HG02885 (cell line): ENCODE measurements at regions not wholly inside any gene's neighbourhood (a gene's known extent, or its start where the extent isn't known, plus 50 kb on each side); places are given as distances from the start of the nearest gene placed in this dataset.

Experiments used
- ATAC-seq: cut with Tn5 transposase; IDR thresholded peaks from one replicate; pipeline ENCODE4 v1.9.1; 2021; ENCODE audit warnings: mild to moderate bottlenecking; ENCODE audit not compliant: unreplicated experiment, poor library complexity

DNA sequence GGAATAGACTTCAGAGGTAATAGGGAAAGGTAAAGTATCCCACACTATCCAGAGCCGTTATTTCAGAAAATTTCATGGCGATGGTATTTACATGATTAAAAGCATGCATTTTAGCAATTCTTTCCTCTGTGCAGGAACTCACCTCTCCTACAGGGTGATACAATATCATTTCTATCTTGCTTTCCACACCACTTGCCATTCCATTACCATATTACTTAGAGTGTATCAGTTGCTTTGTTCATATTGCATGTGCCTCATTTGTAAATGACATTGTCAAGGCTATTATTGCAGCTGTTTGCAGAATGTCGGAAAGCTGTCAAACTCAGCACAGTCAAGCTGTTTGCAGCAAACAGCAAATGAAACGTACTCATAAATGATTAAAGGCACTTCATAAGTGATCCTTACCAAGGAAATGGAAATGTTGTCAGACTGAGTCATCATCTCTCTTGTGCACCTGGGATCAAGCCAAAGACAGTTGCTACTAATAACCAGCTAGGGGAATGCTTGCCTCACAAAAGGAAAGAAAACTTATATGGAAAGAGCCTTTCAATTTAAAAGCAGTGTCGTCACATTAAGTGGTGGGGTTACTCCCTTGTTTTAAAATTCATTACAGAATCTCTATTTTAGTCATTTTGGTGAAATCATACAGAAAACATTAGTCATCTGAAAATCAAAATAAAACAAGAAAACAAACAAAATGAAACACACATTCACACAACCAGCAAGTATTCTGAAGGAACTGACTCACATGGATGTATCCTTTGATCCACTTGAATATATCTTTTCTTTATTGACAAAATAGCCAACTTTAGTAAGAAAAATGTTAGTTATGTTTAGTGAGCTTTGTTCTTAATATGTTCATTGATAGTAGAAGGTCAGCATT, 1064.1 kb upstream of the CNTNAP5 start:
- ATAC-seq = no peak

DNA sequence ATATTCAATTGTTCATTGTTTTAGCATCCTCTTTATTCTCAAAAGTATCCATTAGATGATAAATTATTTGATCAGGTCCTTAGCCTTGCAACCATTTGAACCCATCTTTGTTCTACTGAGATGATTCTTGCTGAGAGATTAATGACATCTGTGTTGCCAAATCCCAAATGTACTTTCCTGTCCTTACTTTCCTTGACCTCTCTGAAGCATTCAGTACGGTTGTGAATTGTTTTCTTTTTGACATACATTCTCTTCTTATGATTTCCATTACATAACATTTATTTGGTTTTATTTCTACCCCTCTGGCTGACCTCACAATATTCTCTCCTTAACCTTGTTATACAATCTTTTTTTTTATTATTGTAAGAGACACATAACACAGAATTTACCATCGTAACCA, 1058.6 kb upstream of the CNTNAP5 start:
- ATAC-seq = no peak

DNA sequence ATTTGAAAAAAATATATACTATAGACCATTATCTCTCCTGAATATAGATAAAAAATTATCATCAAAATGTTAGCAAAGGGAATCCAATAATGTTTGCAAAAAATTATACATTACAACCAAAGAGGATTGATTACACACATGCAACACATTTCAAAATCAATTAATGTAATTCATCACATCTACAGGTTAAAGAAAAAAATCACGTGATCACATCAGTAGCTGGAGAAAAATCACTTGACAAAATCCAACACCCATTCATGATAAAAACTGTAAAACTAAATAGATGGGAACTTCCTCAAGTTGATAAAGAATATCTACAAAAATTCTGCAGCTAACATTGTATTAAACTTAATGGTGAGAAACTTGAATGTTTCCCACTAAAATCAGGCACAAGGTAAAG, 1047.5 kb upstream of the CNTNAP5 start:
- ATAC-seq = no peak

DNA sequence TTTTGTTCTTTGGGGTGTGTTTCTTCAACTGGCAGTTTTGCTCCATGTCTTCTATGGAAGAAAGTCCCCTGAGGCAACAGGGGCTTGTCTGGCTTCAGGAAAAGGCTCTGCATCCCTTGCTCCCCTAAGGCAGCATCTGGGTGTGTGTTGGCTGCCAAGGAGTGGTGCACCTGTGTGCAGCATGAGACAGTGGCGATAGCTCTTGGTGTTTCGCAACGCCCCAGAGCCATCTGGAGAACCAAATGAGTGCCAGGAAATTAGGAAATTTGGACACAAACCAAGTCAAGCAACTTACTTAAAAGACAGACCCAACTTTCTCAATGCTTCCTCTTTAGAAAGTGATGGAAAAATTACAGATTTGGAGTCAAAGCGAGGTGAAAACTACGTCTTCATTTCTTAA, 1044.4 kb upstream of the CNTNAP5 start:
- ATAC-seq = no peak

DNA sequence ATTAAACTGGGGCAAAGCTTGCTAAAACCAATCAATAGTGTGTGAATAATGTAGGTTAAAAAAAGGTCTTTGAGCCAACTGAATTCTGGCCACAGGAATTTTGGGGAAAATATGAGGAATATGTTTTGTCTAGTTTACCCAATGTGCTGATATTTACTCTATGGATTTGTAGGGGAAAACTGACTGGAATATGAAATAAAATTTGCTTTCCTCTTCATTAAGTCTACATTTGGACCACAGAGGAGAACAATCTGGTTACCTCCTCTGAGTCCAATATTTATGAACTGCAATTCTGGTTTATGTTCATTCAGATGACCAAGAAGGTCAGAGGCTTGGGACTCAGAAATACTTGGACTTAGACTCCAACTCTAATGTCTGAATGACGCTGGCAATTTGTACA, 1042.2 kb upstream of the CNTNAP5 start:
- no peak for ATAC-seq

DNA sequence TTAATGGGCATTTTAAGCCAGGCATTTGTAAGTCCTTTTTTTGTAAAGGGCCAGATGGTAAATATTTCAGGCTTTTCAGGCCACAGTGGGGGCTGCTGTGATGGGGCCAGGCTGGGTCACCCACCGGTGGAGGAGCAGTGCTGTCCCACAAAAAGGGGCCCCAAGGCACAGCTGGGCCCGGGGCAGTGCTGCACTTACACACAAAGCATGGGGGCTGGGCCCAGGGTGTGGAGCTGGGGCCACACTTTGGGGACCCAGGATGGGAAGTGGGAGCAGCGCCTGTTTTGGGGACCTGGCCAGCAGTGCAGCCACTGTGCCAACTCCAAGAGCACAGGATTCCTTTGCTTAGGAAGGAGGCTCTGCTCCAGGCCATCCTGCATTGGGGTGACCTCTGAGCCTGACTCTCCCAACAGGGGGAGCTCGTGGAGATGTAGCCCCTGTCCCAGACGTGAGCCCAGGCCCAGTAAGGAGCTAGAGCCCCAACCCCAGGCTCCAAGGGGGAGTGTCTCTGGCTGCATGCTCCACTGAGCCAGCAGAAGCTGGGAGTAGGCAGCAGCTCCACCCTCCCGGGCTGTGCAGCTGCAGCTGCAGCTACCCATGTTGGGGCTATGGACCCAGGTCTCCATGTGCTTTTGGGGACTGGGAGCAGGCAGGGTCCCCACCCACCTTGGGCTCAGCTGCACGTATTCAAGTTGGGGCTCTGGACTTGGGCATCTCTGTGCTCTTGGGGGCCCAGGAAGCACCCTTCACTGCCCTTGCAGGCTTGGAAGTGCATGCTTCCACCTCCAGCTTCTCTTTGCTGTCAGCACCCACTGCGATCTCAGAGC, 1036.5 kb upstream of the CNTNAP5 start:
- no peak for ATAC-seq

DNA sequence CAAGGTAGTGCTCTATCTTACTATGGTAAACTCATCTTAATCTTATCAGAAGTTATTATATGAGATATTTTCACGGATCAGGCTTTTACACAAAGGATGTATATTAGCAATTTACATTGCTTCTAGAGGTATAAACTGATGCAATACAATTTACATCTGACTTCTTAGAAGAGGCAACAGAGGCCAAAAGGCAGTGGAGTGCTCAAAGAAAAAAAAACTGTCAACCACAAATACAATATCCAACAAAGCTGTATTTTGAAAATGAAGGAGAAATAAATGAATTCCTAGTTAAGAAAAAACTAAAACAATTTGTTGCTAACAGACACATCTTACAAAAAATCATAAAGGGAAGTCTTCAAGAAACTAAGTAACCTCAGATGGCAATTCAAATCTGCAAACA, 1031.5 kb upstream of the CNTNAP5 start:
- no peak for ATAC-seq

DNA sequence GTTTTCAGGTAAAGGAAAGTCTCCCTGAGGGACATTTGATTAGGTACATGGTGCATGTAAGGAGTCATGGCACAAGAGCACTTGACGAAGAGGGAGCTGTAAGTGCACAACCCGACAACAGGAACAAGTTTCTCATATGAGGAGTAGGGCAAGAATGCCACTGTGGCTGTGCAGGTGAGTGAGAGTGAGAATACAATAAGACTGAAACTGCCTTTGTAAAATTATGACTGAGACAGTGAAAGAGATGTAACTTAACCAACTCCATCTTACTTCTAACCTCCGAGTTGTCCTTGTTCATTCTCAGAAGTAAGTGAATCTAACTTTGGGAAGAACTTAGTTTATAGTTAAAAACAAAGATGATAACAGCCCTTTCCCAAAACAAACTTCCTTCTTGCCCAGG, 1025.8 kb upstream of the CNTNAP5 start:
- ATAC-seq = peak; percentile 42

DNA sequence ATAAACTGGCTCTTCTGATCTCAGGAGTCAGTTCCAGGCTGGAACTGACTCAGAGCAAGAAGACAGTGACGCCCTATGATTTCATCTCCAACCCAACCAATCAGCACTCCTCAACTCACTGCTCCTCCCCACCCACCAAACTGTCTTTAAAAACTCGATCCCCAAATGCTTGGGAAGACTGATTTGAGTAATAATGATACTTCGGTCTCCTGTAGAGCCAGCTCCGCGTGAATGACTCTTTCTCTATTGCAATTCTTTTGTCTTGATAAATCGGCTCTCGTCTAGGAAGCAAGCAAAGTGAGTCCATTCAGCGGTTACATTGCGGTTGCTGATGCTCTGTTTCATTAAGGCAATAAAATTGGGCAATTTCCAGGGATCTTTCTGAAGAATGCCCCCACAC, 1025.3 kb upstream of the CNTNAP5 start:
- no peak for ATAC-seq

DNA sequence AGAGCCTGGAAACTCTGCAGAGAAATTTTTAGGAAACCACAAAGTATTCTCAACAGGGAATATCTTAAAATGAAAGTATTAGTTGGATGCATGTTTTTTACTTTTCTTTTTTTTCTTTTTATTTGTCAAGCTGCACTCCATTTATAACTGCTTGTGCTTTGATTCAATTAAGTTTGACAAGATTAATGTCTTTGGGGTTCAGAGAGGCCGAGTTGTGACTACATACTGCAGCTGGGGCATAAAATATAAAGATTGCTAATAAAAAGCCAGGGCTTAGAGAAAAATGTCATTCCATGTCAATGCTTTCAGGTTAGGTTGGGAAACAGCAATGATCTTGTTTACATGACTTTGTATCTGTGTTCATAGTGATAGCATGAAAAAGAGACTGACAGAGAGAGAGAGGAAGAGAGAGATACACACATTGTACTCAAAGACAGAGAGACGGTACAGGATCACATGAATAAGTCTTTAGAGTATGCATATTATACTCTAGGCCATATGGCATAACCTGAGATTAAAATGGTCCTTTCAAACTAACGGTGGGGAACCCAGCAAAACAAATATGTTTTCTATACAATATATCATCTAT, 1022.3 kb upstream of the CNTNAP5 start:
- ATAC-seq = no peak

DNA sequence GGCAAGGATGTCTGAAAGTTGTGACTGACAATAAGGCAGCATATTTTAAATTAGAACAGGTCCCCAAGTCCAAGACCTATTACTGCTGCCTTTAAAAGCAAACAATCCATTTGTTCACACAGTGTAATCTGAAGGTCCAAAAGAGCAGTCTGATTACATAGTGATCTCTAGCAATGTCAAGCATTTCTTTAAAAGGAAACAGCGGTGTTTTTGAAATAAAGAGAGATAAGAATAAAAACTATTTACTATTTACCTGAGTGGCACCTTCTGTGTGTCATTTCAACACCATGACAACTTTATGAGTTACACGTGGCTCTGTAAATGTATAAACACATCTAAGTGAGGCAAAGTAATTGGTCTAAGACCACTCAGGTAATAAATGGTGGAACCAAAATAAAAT, 1009.9 kb upstream of the CNTNAP5 start:
- no peak for ATAC-seq

DNA sequence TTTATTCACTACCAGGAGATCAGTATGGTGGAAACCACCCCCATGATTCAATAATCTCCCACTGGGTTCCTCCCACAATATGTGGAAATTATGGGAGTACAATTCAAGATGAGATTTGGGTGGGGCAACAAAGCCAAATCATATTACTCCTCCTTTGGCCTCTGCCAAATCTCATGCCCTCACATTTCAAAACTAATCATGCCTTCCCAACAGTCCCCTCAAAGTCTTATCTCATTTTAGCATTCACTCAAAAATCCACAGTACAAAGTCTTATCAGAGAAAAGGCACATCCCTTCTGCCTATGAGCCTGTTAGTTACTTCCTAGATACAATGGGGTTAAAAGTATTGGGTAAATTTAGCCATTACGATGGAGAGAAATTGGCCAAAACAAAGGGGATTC, 989.5 kb upstream of the CNTNAP5 start:
- ATAC-seq = no peak

DNA sequence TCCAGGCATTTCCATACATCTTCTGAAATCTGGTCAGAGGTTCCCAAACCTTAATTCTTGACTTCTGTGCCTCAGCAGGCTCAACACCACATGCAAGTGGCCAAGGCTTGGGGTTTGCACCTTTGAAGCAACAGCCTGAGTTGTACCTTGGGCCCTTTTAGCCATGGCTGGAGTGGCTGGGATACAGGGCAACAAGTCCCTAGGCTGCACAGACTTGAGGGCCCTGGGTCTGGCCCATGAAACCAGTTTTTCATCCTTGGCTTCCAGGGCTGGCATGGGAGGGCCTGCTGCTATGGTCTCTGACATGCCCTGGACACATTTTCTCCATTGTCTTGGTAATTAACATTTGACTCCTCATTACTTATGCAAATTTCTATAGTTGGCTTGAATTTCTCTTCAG, 988.8 kb upstream of the CNTNAP5 start:
- ATAC-seq = no peak

DNA sequence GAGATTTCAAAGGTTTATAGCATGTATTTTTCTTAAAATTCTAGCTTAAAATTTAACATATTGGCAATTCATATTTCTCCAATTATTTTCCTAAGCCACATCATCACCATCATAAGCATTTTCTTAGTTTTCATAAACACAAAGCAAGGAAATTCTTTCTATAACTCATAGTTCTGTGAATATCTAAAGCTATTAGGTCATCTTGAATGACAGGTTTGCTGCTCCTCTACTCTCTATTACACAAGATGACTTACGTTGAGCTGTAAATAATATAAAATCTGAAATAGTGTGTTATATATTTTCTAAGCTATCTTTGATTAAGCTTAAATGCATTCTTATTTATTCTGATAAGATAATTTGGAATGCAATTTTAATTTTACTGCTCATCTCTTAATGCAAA, 984.6 kb upstream of the CNTNAP5 start:
- ATAC-seq = no peak

DNA sequence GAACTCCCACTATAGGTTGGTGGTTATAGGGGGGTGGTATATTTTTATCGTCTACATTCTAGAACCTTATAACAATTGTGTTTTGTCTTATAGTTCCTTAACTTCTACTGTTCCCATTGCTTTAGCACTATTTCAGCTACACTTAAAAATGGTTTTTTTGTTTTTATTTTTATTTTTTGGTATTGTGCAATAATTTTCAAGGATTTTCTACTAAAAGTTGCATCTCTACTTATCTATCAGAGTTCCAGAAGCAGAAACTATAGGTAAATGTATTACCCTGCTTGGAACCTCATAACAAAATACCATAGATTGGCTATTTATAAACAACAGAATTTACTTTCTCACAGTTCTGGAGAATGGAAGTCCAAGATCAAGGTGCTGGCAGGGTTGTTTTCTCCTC, 981.6 kb upstream of the CNTNAP5 start:
- no peak for ATAC-seq

DNA sequence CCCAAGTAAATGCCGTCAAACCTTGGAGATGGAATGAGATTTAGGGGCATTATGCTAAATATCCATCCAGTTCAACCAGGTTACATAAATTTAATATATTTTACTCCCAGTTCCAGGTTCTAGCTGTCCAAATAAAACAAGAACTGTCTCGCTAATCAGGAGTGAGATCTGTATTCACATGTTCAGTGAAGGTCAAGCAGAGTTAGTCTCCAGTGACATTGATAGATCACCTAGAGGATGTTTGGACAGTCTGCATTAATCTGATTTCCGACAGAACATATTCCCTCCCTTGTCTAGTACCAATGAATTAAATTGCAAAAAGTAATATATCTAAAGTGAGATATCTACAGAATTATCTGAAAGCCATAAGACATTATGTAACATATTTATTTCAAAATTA, 979.4 kb upstream of the CNTNAP5 start:
- ATAC-seq = no peak

DNA sequence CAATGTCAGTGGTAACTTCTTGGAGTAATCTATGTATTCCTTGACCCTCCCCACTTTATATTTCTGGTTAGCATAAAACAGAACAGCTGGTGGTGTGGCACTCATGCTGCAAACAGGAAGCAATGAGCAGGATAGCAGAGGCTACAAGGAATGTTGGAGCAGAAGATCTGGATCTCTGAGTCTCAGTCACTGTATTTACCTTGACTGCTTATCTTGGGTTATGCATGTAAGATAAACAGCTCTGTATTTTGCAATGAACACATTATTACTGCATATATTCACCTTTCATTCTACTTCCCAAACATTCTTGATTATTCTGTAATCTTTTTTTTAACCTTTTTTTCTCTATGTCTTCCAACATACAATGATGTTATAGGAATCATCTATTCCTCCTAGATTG, 977.9 kb upstream of the CNTNAP5 start:
- no peak for ATAC-seq

DNA sequence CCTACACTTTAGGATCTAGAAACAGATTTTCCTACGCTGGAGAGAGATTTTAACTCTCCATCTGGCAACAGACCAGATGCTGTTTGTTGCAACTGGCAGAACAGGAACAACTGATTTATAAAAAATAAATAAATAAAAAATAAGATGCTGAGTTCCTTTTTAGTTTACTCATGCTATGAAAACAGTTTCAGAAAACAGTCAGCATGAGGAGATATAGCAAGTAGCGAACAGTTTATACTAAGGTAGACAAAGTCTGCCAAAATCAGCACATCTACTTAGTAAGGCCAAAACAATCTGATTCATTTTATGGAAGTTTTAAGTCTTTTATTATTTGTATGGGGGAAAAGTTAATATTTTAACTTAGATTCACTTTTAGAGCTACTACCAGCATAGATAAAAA, 974.0 kb upstream of the CNTNAP5 start:
- no peak for ATAC-seq

DNA sequence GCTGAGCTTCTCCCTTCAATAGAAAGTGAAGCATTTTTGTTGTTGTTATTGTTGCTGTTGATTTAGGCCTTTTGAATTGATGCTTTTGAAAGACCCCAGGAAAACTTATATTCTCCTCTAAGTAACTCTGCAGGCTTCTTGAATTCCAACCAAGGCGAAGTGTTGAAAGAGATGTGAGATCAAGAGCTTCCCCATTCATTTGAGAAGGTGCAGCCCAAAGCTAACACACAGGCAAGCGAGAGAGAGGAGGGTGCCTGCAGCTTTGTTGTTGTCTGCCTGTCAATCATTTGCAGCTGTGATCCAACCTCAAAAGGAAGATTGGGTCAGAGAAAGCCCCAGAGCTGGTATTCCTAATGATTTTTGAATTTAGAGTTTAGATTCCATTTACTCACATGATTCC, 963.6 kb upstream of the CNTNAP5 start:
- no peak for ATAC-seq

DNA sequence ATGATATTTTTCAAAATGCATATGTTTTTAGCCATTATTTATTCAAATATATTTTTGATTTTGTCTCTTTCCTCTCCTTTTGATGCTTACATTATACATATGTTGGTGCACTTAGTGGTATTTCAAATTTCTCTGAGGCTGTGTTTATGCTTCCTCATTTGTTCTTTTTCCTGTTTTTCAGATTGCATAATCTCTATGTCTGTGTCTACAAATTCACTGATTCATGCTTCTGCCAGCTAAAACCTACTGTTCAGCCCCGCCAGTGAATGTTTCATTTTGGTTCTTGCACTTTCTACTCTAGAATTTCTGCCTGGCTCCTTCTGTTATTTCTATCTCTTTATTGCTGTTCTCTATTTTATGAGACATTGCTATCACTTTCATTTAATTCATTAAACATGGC, 951.7 kb upstream of the CNTNAP5 start:
- ATAC-seq = no peak

DNA sequence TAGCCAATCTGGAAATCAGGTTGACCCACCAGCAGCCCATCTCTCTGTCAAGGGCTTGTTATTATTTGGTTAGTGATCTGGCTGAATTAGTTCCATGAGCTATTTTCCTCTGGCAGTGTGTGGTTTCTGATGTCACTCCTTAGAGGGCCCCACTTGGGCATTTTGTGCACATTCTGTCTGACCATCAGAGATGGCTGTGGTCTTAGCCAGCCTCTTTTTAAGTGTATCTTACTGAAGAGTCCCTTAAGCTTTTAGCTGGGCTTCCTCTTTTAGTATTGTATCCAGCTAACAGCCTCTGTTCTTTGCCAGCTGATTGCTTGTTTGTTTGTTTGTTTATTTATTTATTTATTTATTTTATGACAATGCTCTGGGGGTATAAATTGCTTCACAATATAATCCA, 951.1 kb upstream of the CNTNAP5 start:
- ATAC-seq = no peak
